IPS DF 4.7 (cell line): ENCODE measurements at regions not wholly inside any gene's neighbourhood (a gene's known extent, or its start where the extent isn't known, plus 50 kb on each side); places are given as distances from the start of the nearest gene placed in this dataset.

Experiments used
- DNase-seq: peaks from one replicate; pipeline ENCODE4 v3.0.0-alpha.2; 2013; ENCODE audit warnings: low spot score; ENCODE audit errors: extremely low read depth

GRCh38 chr2:133768256-133768655 is 200.0 kb upstream of the NCKAP5 start:
- no peak for DNase-seq

- no peak for DNase-seq
These were observed 200.6 kb upstream of the NCKAP5 start for GRCh38 chr2:133768658-133769435.

- no peak for DNase-seq
These were observed 205.8 kb upstream of the NCKAP5 start for GRCh38 chr2:133773854-133774653.

- no peak for DNase-seq
These were observed 206.4 kb upstream of the NCKAP5 start for GRCh38 chr2:133774654-133775015.

DNA sequence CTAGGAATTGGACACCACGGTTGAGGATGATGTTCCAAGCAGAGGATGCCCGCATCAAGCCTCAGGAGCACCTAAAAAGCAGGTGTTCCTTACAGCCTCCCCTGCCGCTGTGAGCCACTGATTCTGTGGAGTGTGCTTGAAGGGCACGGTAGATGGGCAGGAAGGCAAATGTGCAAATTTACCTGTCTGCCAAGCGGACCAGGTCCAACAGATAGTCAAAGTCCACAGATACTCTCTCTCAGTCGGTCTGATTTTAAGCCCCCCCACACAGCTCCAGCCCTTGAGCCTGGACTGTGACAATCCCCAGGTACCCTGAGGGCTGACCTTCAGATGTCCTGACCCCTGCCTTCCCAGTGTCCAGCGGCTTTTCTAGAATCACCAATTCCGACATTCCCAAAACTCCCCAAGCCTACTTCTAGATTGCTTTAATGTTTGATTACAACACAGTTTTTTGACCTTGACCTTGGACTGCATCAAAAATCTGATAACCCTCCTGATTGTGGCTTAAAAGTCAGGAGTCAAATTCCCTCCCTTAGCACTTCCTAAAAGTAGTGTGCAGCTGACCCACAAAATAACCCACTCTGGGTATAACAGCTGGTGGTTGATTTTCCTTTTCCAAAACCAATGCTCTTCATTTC is 208.8 kb upstream of the NCKAP5 start:
- DNase-seq, result no peak

DNA sequence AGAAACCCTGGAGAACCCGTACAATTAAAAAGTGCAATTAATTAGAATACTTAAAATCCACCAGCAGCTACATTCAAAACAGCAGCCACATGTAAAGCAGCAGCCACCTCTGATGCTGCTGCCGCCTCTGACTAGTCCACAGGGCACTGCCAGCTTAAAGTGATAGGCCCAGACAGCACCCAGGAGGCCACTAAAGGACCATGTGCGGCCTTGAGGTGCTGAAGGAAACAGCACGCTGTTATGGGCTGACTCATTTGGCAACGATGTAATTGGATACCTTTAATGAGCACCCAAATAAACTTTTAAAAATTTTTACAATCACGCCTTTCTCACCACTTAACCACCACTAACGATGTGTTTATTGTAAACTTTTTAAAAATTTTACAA is 209.3 kb upstream of the NCKAP5 start:
- DNase-seq, result no peak

DNA sequence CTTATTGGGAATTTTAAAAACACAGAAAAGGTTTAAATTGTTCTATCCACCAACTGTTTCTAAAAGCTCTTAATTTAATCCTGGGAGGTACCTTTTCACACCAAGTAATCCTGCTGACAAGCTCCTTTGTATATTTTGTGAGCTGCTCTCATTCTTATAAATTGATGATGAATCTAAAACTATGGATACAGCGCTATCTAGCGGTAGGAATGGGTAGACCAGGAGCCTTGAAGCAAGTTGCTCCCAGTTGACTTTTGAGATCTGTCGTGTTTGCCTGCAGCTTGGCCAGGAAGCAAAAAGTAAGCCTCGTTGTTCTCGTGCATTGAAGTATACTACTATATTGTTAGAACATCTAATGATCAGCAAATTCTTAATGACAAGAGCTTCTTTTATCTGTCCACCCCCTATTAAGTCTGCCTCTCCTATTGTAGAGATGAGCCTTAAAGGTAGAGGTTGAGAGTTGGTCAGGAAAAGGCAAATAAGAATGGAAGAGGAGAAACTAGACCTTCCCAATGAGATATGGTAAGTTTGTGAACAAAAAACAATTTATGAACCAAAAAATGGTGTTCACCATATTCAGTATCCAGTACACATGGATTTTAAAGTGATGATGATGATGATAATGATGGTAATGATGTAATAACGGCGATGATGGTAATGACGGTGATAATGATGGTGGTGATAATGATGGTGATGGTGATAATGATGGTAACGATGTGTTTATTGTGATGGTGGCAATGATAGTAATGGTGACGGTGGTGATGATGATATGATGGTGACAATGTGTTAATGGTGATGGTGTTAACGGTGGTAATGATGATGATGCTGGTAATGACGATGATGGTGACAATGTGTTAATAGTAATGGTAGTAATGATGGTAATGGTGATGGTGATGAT is 212.1 kb upstream of the NCKAP5 start:
- peak; percentile 76 for DNase-seq

GRCh38 chr2:133780997-133781513 is 212.8 kb upstream of the NCKAP5 start:
- no peak for DNase-seq

DNA sequence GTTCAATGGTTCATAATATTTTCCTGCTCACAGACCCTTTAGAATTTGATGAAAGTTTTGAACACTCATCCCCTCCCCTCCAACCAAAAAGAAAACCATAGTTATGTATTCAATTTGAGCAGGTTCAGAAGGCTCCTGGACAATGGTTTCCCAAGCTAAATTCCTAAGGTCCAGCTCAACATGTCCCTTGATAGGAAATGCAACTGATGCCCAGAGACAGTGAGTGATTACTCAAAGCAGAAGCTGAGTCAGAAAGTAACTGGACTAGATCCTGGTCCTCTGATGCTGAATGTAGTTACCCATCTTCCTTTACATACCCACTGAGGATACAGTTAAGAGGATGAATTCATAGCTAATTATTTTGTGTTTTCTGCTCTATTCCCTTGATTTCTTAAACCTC is 218.9 kb upstream of the NCKAP5 start:
- DNase-seq, result no peak

- no peak for DNase-seq
These were observed 219.4 kb upstream of the NCKAP5 start for GRCh38 chr2:133787651-133788050.

DNA sequence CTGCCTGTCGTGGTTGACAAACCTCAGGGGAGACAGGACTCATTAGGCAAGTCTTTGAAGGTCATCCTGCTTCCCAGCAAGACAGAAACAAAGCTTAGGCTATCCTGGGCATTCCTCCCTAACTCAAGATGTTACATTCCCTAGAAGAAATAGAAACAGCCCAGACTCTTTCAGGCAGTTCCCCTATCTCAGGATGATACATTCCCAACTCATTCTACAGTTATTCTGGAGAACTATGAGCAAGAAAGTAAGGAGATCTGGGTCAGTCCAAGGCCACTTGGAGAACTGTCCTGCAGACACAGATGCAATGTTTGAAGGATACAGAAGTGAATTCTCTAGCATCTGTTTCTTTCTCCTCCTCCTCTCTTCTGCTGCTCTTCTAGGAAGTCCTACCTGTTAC is 220.1 kb upstream of the NCKAP5 start:
- no peak for DNase-seq

DNA sequence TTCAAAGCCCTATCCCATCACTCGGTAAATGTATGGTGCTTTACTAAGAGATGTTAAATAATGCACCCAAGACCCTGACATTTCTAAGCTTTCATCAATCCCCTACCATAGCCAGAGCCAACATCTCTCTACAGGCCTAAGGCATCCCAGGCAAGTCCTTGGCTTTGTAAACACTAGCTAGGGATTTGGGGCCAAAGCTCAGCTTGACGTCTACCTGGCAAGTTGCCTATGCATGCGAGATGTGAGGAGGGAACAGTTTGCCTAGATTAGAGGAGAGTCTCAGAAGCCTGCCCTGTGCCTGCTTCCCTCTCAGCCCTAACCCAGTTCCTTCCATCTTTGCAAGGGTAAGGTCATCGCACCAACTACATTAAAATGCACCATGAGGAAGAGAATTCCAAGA is 221.5 kb upstream of the NCKAP5 start:
- no peak for DNase-seq

DNA sequence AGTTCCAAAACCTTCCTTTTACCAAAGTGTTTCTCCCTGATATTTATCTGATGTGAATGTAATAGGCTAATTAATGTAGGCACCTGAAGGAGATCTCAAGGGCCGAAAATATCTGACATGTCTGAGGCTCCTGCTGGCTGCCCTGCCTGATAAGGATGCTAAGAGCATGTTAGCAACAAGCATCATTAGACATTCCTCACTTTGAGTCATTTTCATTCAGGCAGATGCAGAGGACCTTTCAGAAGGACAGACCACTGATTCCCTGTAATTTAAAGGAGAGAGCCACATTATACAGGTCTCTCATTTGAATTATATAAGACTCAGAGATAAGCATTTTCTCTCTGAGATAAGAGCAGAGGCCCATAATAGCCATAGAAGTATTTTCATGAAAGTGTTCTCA is 222.4 kb upstream of the NCKAP5 start:
- no peak for DNase-seq

- no peak for DNase-seq
These were observed 222.9 kb upstream of the NCKAP5 start for GRCh38 chr2:133791191-133791590.

- DNase-seq, result no peak
These were observed 224.0 kb upstream of the NCKAP5 start for GRCh38 chr2:133792223-133792622.

GRCh38 chr2:133794114-133794513 is 225.9 kb upstream of the NCKAP5 start:
- DNase-seq, result no peak

DNA sequence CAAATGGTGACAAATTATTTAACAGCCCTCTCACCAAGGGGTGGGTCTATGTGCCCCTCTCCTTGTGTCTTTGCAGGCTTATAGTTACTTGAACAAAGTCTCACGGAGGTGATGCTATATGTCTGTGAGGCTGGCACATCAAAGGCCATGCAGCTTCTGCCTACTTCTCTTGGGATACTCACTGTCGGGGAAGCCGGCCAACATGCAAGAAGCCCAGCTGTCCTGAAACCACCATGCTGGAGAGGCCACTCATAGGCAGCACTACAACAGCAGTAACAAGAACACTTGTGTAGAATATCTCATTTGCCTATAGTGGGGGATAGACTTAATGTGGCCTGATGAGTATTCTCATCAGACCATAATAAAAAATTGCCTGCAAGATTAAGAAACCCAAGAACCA is 233.7 kb upstream of the NCKAP5 start:
- DNase-seq, result no peak

DNA sequence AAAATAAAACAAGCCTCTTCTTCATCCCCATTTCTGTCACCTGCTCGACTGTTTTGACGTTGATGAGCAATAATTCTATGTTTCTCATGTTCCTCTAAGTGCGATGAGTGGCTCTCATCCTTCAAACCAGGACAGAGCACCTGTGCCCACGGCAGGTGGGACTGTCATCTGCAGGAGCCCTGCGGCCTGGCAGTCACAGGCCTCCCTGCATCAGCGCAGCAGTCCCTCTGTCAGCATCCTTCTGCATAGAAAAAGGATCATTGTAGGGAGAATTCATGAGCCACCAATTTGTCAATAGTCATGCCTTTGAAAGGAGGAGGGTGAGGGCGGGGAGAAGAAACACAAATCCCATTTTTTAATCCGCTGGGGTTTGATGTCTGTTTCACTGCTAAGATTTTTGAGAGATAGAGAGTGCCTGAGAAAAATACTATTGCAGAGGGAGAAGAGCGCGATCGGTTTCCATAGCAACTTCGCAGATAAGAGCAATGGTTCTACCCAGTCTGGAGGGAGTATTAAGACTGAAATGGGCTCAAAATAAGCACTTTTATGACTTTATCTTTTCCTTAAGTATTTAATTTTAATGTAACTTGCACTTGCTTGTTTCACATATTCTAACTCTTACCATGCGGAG is 234.3 kb upstream of the NCKAP5 start:
- no peak for DNase-seq

GRCh38 chr2:133806564-133806963 is 238.3 kb upstream of the NCKAP5 start:
- no peak for DNase-seq

- DNase-seq, result no peak
These were observed 241.2 kb upstream of the NCKAP5 start for GRCh38 chr2:133809485-133809884.

DNA sequence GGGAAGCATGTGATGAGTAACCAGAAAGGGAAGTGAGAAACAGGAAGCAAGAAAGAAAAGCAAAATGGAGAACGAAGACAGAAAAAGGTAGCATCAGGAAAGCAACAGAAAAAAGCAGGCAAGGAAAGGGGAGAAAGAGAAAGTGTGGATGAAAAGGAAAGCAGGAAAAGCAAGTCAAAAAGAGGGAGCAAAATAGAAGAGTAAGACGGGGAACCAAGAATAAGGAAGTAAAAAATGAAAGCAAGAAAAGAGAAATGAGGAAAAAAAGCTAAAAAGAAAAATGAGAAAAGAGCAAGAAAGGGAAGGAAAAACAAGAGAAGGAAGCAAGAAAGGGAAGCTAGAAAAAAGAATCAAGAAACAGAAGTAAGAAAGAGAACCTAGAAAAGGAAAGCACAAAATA is 242.3 kb upstream of the NCKAP5 start:
- DNase-seq, result no peak
